Endothelial cell of umbilical vein (primary cell): ENCODE measurements at regions not wholly inside any gene's neighbourhood (a gene's known extent, or its start where the extent isn't known, plus 50 kb on each side); places are given as distances from the start of the nearest gene placed in this dataset.
"Not testable (repeated sequence)": the region's sequence is repeated elsewhere in the genome, so short reads cannot be mapped to it uniquely, and the experiment has no call there.

Experiments used
- BruUV-seq: library from RNA; stranded (reverse); fragments of 400-500 nt; replicated peaks from 2 replicates; lab custom pipeline; 2021; lab: Mats Ljungman, UMichigan
- CTCF ChIA-PET: fragments of 300-600, 350-600 bp; sonication (Branson Sonifier 250); formaldehyde crosslinking; loops from one replicate; lab custom pipeline; 2021; ENCODE audit warnings: antibody characterized with exemption, inconsistent platforms; lab: Charles Lee
- POLR2A ChIA-PET: fragments of 300-600, 350-600 bp; sonication (Branson Sonifier 250); formaldehyde crosslinking; loops from one replicate; lab custom pipeline; 2021; ENCODE audit warnings: antibody characterized with exemption, inconsistent platforms; lab: Charles Lee
- DNase-seq: peaks from one replicate; pipeline ENCODE4 v3.0.0-alpha.2; 2011; ENCODE audit warnings: low read depth, low spot score
- FAIRE-seq: peaks from 2 replicates; lab custom pipeline; 2011; peaks lifted over from hg19 to GRCh38; lab: Jason Lieb, UNC
- H2AFZ ChIP-seq: 2 replicates; pipeline ENCODE4 v1.6.0; 2012; ENCODE audit warnings: low read depth, low read length, control low read depth, inconsistent platforms
- H3K27ac ChIP-seq: 2 replicates; pipeline ENCODE4 v1.5.1; 2011; ENCODE audit warnings: low read depth, mild to moderate bottlenecking, control low read depth, low read length, moderate library complexity; ENCODE audit not compliant: insufficient read depth
- H3K27me3 ChIP-seq, 2 experiments: 2 replicates each; pipeline versions ENCODE4 v1.6.0 to v1.6.1; 2011; ENCODE audit warnings: low read length in 2 of 2, mixed read lengths in 1 of 2; ENCODE audit not compliant: control insufficient read depth in 2 of 2, insufficient read depth in 2 of 2
- H3K36me3 ChIP-seq, 2 experiments: 2 replicates in 1 of 2; 3 replicates in 1 of 2; pipeline ENCODE4 v1.5.1; 2011; ENCODE audit warnings: low read length in 2 of 2, mild to moderate bottlenecking in 1 of 2, moderate library complexity in 1 of 2; ENCODE audit not compliant: control insufficient read depth in 2 of 2, insufficient read depth in 2 of 2; ENCODE audit errors: extremely low read depth in 1 of 2
- H3K4me1 ChIP-seq: 3 replicates; pipeline ENCODE4 v1.5.1; 2011; ENCODE audit warnings: mild to moderate bottlenecking, low read length; ENCODE audit not compliant: control insufficient read depth, insufficient read depth; ENCODE audit errors: extremely low read depth
- H3K4me2 ChIP-seq: 2 replicates; pipeline ENCODE4 v1.6.1; 2011; ENCODE audit warnings: low read length, control low read depth, mixed read lengths; ENCODE audit not compliant: insufficient read depth
- H3K4me3 ChIP-seq, 3 experiments: fragments of 200-600 bp in 1 of 3; sonication (generic), shearing (Covaris generic) in 1 of 3; replicated peaks in 1 of 3; 2 replicates each; pipeline ENCODE4 v1.5.1; 2011 to 2016; ENCODE audit warnings: control low read depth in 3 of 3, low read length in 3 of 3, mild to moderate bottlenecking in 2 of 3, inconsistent platforms in 1 of 3, low read depth in 1 of 3, moderate library complexity in 1 of 3; ENCODE audit not compliant: insufficient read depth in 1 of 3
- H3K79me2 ChIP-seq: 2 replicates; pipeline ENCODE4 v1.6.0; 2012; ENCODE audit warnings: low read length, inconsistent platforms; ENCODE audit not compliant: control insufficient read depth, insufficient read depth
- H3K9ac ChIP-seq: replicated peaks from 2 replicates; pipeline ENCODE3; 2011; ENCODE audit warnings: low read length, control low read depth; ENCODE audit not compliant: insufficient read depth; ENCODE audit errors: extremely low read depth
- H3K9me1 ChIP-seq: replicated peaks from 3 replicates; pipeline ENCODE4 v1.6.0; 2011; ENCODE audit warnings: mild to moderate bottlenecking, low read length; ENCODE audit not compliant: control insufficient read depth, insufficient read depth; ENCODE audit errors: extremely low read depth
- H3K9me3 ChIP-seq: replicated peaks from 2 replicates; pipeline ENCODE4 v1.5.1; 2012; ENCODE audit warnings: low read length, inconsistent platforms; ENCODE audit not compliant: control insufficient read depth, insufficient read depth
- H4K20me1 ChIP-seq: replicated peaks from 2 replicates; pipeline ENCODE3; 2011; ENCODE audit warnings: mild to moderate bottlenecking, low read length; ENCODE audit not compliant: control insufficient read depth, insufficient read depth; ENCODE audit errors: extremely low read depth
- dilution Hi-C: fragments of 300-500 bp; cut with MboI; formaldehyde crosslinking; loops from one replicate; pipeline ENCODE4 v1.15.0; 2019; ENCODE audit warnings: low sequenced_read_pairs; ENCODE audit not compliant: extremely low pct_ligation_motif_present
- intact Hi-C: fragments of 100-400 bp; cut with micrococcal nuclease; formaldehyde crosslinking; loops from one replicate; pipeline ENCODE4 v1.10.0; 2022

GRCh38 chrY:25817387-25817786 lies 195.5 kb downstream of the CDY1 start:
- POLR2A ChIA-PET, intact Hi-C loops, H3K27ac ChIP-seq, H3K4me2 ChIP-seq, H3K9me3 ChIP-seq, dilution Hi-C loops, H3K9me1 ChIP-seq, BruUV-seq, CTCF ChIA-PET, DNase-seq, H3K27me3 ChIP-seq, H3K4me3 ChIP-seq, H4K20me1 ChIP-seq, H3K36me3 ChIP-seq, H3K4me1 ChIP-seq, H3K79me2 ChIP-seq, H3K9ac ChIP-seq, FAIRE-seq, H2AFZ ChIP-seq: not testable (repeated sequence)

GRCh38 chrY:25818978-25819377 lies 197.1 kb downstream of the CDY1 start:
- H3K4me2 ChIP-seq, FAIRE-seq, BruUV-seq, H3K36me3 ChIP-seq, H3K4me1 ChIP-seq, H3K9me1 ChIP-seq, H3K9ac ChIP-seq, DNase-seq, H3K9me3 ChIP-seq, H3K4me3 ChIP-seq, POLR2A ChIA-PET, H2AFZ ChIP-seq, dilution Hi-C loops, H4K20me1 ChIP-seq, CTCF ChIA-PET, H3K79me2 ChIP-seq, H3K27me3 ChIP-seq, H3K27ac ChIP-seq, intact Hi-C loops: not testable (repeated sequence)

GRCh38 chrY:25821661-25822291 lies 199.9 kb downstream of the CDY1 start:
- BruUV-seq, H3K36me3 ChIP-seq, H3K27me3 ChIP-seq, H2AFZ ChIP-seq, H3K9me1 ChIP-seq, DNase-seq, CTCF ChIA-PET, intact Hi-C loops, H3K9ac ChIP-seq, H3K4me1 ChIP-seq, H3K4me3 ChIP-seq, H3K9me3 ChIP-seq, dilution Hi-C loops, H3K27ac ChIP-seq, POLR2A ChIA-PET, FAIRE-seq, H3K4me2 ChIP-seq, H4K20me1 ChIP-seq, H3K79me2 ChIP-seq: not testable (repeated sequence)

- H3K9me1 ChIP-seq, H4K20me1 ChIP-seq, POLR2A ChIA-PET, H3K36me3 ChIP-seq, H3K27ac ChIP-seq, H3K79me2 ChIP-seq, intact Hi-C loops, H3K4me2 ChIP-seq, H3K9ac ChIP-seq, BruUV-seq, H3K4me1 ChIP-seq, CTCF ChIA-PET, H3K9me3 ChIP-seq, DNase-seq, H3K4me3 ChIP-seq, H2AFZ ChIP-seq, dilution Hi-C loops, H3K27me3 ChIP-seq, FAIRE-seq: not testable (repeated sequence)
Measured at GRCh38 chrY:25825848-25826378, 204.0 kb downstream of the CDY1 start.
